Progenitor cell of endocrine pancreas (in vitro differentiated cells): ENCODE measurements at regions not wholly inside any gene's neighbourhood (a gene's known extent, or its start where the extent isn't known, plus 50 kb on each side); places are given as distances from the start of the nearest gene placed in this dataset.

Experiments
- DNase-seq: peaks from one replicate; pipeline ENCODE4 v3.0.0; 2021; ENCODE audit warnings: low spot score; ENCODE audit not compliant: unreplicated experiment
- H3K27ac Mint-ChIP-seq: 2 replicates; pipeline ENCODE4 v1.8.0; 2021; ENCODE audit warnings: mild to moderate bottlenecking, moderate library complexity, mixed read lengths
- H3K27me3 Mint-ChIP-seq: 2 replicates; pipeline ENCODE4 v1.8.0; 2021; ENCODE audit warnings: mixed read lengths
- H3K36me3 Mint-ChIP-seq: 2 replicates; pipeline ENCODE4 v1.8.0; 2022; ENCODE audit warnings: mixed read lengths; ENCODE audit not compliant: insufficient read depth
- H3K4me1 Mint-ChIP-seq: 2 replicates; pipeline ENCODE4 v1.8.0; 2021; ENCODE audit warnings: low read depth, mixed read lengths
- H3K4me3 Mint-ChIP-seq: 2 replicates; pipeline ENCODE4 v1.8.0; 2021; ENCODE audit warnings: low read depth, mild to moderate bottlenecking, moderate library complexity, mixed read lengths
- H3K9me3 Mint-ChIP-seq: 2 replicates; pipeline ENCODE4 v1.8.0; 2021; ENCODE audit warnings: low read depth, mixed read lengths
- CTCF ChIP-seq: fragments of 200-600 bp; sonication (generic); IDR thresholded peaks from one replicate; pipeline ENCODE4 v1.5.0; 2021; ENCODE audit warnings: antibody characterized with exemption, mild to moderate bottlenecking; ENCODE audit not compliant: unreplicated experiment

- H3K27ac Mint-ChIP-seq, result no peak overlapping the region
- H3K4me1 Mint-ChIP-seq, result no peaks in the 10 kb centered on the region
- H3K9me3 Mint-ChIP-seq, result no peaks in the 10 kb centered on the region
- no peak for TF ChIP-seq CTCF
- no peak overlapping the region for H3K4me3 Mint-ChIP-seq
- peaks cover 4% of the 10 kb centered on the region for H3K27me3 Mint-ChIP-seq
- no peak for DNase-seq
- no peaks in the 10 kb centered on the region for H3K36me3 Mint-ChIP-seq
Measured at GRCh38 chr11:112655371-112655770, 305.8 kb upstream of the NCAM1 start.

DNA sequence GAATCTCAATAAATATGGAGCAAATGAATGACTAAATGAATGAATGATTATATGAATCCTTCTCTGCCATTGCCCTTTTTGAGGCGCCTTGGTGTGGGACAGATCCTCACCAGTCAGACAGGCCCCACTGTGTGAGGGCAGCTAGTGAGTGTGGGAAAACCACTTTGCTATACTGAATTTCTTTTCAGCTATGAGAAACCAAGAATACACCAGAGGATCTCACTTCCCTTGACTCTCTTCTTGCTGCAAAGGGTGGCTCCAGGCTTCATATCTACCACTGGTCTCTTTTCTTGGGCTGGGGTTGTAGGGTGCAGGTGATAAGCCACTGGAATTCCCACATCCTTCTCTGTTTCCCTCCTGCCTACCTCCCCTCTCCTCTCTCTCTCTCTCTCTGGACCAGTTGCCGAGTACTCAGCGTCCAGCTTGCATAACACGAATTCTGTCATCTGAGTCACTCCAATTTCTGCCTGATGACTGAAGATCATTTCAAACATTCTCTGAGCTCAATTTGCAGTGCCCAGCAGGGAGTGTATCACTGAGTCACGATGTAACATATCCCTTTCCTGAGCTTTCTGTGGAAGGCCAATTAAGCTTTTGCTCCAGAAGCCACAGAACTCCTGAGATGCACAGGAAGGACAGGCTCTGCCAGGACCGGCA, 304.3 kb upstream of the NCAM1 start:
- no peak for TF ChIP-seq CTCF
- Mint-ChIP-seq H3K4me1 (no peaks in the 10 kb centered on the region), H3K36me3 (no peaks in the 10 kb centered on the region), H3K9me3 (no peaks in the 10 kb centered on the region), H3K27ac (no peak overlapping the region), H3K4me3 (no peak overlapping the region), H3K27me3 (peaks cover 4% of the 10 kb centered on the region)
- no peak for DNase-seq

- H3K9me3 Mint-ChIP-seq, result no peaks in the 10 kb centered on the region
- no peak for TF ChIP-seq CTCF
- H3K4me1 Mint-ChIP-seq, result no peaks in the 10 kb centered on the region
- no peak overlapping the region for H3K27ac Mint-ChIP-seq
- no peaks in the 10 kb centered on the region for H3K36me3 Mint-ChIP-seq
- DNase-seq, result no peak
- H3K4me3 Mint-ChIP-seq, result no peak overlapping the region
- peaks cover 4% of the 10 kb centered on the region for H3K27me3 Mint-ChIP-seq
Measured at GRCh38 chr11:112658431-112658878, 302.8 kb upstream of the NCAM1 start.

- Mint-ChIP-seq H3K27ac (no peak overlapping the region), H3K4me3 (no peak overlapping the region), H3K4me1 (no peaks in the 10 kb centered on the region), H3K9me3 (no peaks in the 10 kb centered on the region), H3K27me3 (peaks cover 8% of the 10 kb centered on the region), H3K36me3 (no peaks in the 10 kb centered on the region)
- DNase-seq, result no peak
- no peak for TF ChIP-seq CTCF
Measured at GRCh38 chr11:112661146-112661545, 300.1 kb upstream of the NCAM1 start.

DNA sequence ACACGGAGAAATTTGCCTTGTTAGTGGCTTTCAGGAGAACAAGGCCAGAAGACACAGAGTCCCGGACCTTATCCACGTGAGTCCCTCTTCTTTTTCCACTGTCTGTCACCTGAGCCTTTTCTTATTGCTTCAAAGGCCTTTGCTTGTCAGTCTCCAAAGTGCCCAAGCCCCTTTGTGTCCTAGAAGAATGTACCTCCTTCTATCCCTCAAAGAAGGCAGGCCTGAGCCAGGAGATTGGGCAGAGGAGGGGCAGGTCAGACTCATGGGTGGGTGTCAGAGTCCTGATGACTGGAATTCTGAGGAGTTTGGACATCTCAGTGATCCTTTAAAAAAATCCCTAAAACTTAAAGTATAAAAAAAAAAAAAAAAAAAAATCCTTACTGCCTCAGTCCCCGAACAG, 299.6 kb upstream of the NCAM1 start:
- peaks cover 4% of the 10 kb centered on the region for H3K27me3 Mint-ChIP-seq
- no peak for DNase-seq
- no peaks in the 10 kb centered on the region for H3K4me1 Mint-ChIP-seq
- H3K36me3 Mint-ChIP-seq, result no peaks in the 10 kb centered on the region
- no peak for TF ChIP-seq CTCF
- no peak overlapping the region for H3K27ac Mint-ChIP-seq
- no peaks in the 10 kb centered on the region for H3K9me3 Mint-ChIP-seq
- H3K4me3 Mint-ChIP-seq, result no peak overlapping the region
